K562 (cell line): ENCODE measurements at regions not wholly inside any gene's neighbourhood (a gene's known extent, or its start where the extent isn't known, plus 50 kb on each side); places are given as distances from the start of the nearest gene placed in this dataset.

Experiments
- ATAC-seq: fragments of 200-7000 bp; cut with Tn5 transposase; 3 replicates; pipeline ENCODE4 v1.9.1; 2020; ENCODE audit warnings: moderate library complexity
- BruUV-seq: library from RNA; stranded (reverse); fragments of 400-500 nt; replicated peaks from 2 replicates; lab custom pipeline; 2021; lab: Mats Ljungman, UMichigan
- CTCF ChIA-PET: fragments of 300-600 bp; formaldehyde crosslinking; extraction: SDS; loops from one replicate; lab custom pipeline; 2021; ENCODE audit warnings: low intra/inter-chr PET ratio; lab: Yijun Ruan, JAX
- POLR2A ChIA-PET: fragments of 300-600, 350-650 bp; sonication (Branson Sonifier 250); formaldehyde crosslinking; extraction: SDS; loops from one replicate; lab custom pipeline; 2021; ENCODE audit warnings: antibody characterized with exemption, inconsistent platforms; lab: Yijun Ruan, JAX
- DNase-seq, 4 experiments: peaks; one replicate each; pipeline versions ENCODE4 v3.0.0 to v3.0.0-alpha.2; 2011 to 2018; ENCODE audit warnings: low spot score in 3 of 4, mixed read lengths in 3 of 4; ENCODE audit errors: extremely low read depth in 1 of 4
- FAIRE-seq: peaks from 2 replicates; lab custom pipeline; 2011; peaks lifted over from hg19 to GRCh38; lab: Jason Lieb, UNC
- H2AFZ ChIP-seq: 2 replicates; pipeline ENCODE4 v1.6.0; 2011; ENCODE audit warnings: low read depth, low read length, control low read depth, inconsistent platforms
- H3K27ac ChIP-seq: fragments of 200-600 bp; 3 replicates; pipeline ENCODE4 v1.8.0; 2011; ENCODE audit warnings: low read depth, mild to moderate bottlenecking, control low read depth, inconsistent platforms, low read length, moderate library complexity, mixed read lengths; ENCODE audit errors: extremely low read depth
- H3K27me3 ChIP-seq, 2 experiments: fragments of 300-600 bp in 1 of 2; 2 replicates in 1 of 2; 3 replicates in 1 of 2; pipeline versions ENCODE4 v1.6.0 to v1.8.0; 2011; ENCODE audit warnings: inconsistent platforms in 2 of 2, low read length in 2 of 2, mild to moderate bottlenecking in 1 of 2, mixed read lengths in 1 of 2, moderate library complexity in 1 of 2; ENCODE audit not compliant: control insufficient read depth in 2 of 2, insufficient read depth in 2 of 2
- H3K36me3 ChIP-seq: fragments of 300-600 bp; 3 replicates; pipeline ENCODE4 v1.8.0; 2011; ENCODE audit warnings: mild to moderate bottlenecking, low read length, inconsistent platforms; ENCODE audit not compliant: control insufficient read depth, insufficient read depth
- H3K4me1 ChIP-seq, 2 experiments: fragments of 200-600 bp in 1 of 2; replicated peaks in 1 of 2; 2 replicates in 1 of 2; 3 replicates in 1 of 2; pipeline versions ENCODE4 v1.5.1 to v1.8.0; 2011; ENCODE audit warnings: inconsistent platforms in 2 of 2, low read length in 2 of 2, mild to moderate bottlenecking in 1 of 2, mixed read lengths in 1 of 2, moderate library complexity in 1 of 2; ENCODE audit not compliant: control insufficient read depth in 2 of 2, insufficient read depth in 2 of 2
- H3K4me2 ChIP-seq: 2 replicates; pipeline ENCODE4 v1.6.1; 2011; ENCODE audit warnings: low read length, control low read depth, inconsistent platforms, mixed read lengths; ENCODE audit not compliant: insufficient read depth
- H3K4me3 ChIP-seq: fragments of 200-600 bp; sonication (generic), shearing (Covaris generic); 2 replicates; pipeline ENCODE4 v1.5.1; 2016; ENCODE audit warnings: control low read depth, inconsistent platforms
- H3K79me2 ChIP-seq: fragments of 200-600 bp; 3 replicates; pipeline ENCODE4 v1.8.0; 2011; ENCODE audit warnings: low read length, inconsistent platforms; ENCODE audit not compliant: control insufficient read depth, insufficient read depth
- H3K9ac ChIP-seq, 2 experiments: 2 replicates each; pipeline versions ENCODE4 v1.6.0 to v1.6.1; 2011; ENCODE audit warnings: low read depth in 2 of 2, low read length in 2 of 2, control low read depth in 1 of 2, inconsistent platforms in 1 of 2, mild to moderate bottlenecking in 1 of 2, mixed read lengths in 1 of 2; ENCODE audit not compliant: insufficient read depth in 1 of 2
- H3K9me1 ChIP-seq: one replicate; pipeline ENCODE4 v1.6.0; 2011; ENCODE audit warnings: inconsistent platforms, mild to moderate bottlenecking, low read length, moderate library complexity; ENCODE audit not compliant: control insufficient read depth, insufficient read depth
- H3K9me3 ChIP-seq: replicated peaks from 2 replicates; pipeline ENCODE4 v1.5.1; 2011; ENCODE audit warnings: low read depth, low read length, inconsistent platforms; ENCODE audit not compliant: control insufficient read depth, insufficient read depth
- H4K20me1 ChIP-seq: replicated peaks from 2 replicates; pipeline ENCODE4 v1.6.1; 2011; ENCODE audit warnings: low read length, inconsistent platforms, mixed read lengths; ENCODE audit not compliant: control insufficient read depth, insufficient read depth
- ATF7 ChIP-seq: fragments of 450-650 bp; IDR thresholded peaks from 2 replicates; pipeline ENCODE4 v1.7.1; 2014; ENCODE audit warnings: mild to moderate bottlenecking, moderate library complexity
- CBFA2T2 ChIP-seq: fragments of 450-650 bp; conservative IDR thresholded peaks from 2 replicates; pipeline ENCODE4 v1.6.1; 2017; ENCODE audit warnings: mild to moderate bottlenecking
- EZH2 ChIP-seq: IDR thresholded peaks from 2 replicates; pipeline ENCODE4 v1.6.1; 2012; ENCODE audit warnings: low read depth, mild to moderate bottlenecking, inconsistent platforms, low read length, borderline replicate concordance
- FOXO4 ChIP-seq: fragments of 450-650 bp; formaldehyde crosslinking; IDR thresholded peaks from 2 replicates; pipeline ENCODE4 v1.4.0; 2020; ENCODE audit warnings: mild to moderate bottlenecking, moderate library complexity
- HMG20B ChIP-seq: fragments of 250-450 bp; sonication (Bioruptor Pico); IDR thresholded peaks from 2 replicates; pipeline ENCODE4 v1.5.0; 2021; ENCODE audit warnings: mild to moderate bottlenecking
- MBD1 ChIP-seq: fragments of 250-450 bp; sonication (Bioruptor Pico); IDR thresholded peaks from 2 replicates; pipeline ENCODE4 v1.8.0; 2022; ENCODE audit warnings: inconsistent platforms
- SMAD1 ChIP-seq: fragments of 150-350 bp; IDR thresholded peaks from 2 replicates; pipeline ENCODE4 v1.6.1; 2014; ENCODE audit warnings: low read length, low read depth; ENCODE audit not compliant: partially characterized antibody
- TAF7 ChIP-seq: fragments of 450-650 bp; IDR thresholded peaks from 2 replicates; pipeline ENCODE4 v1.6.1; 2016; ENCODE audit warnings: missing genetic modification characterization, missing compliant biosample characterization
- XRCC3 ChIP-seq: fragments of 450-650 bp; IDR thresholded peaks from 2 replicates; pipeline ENCODE4 v1.6.1; 2017; ENCODE audit warnings: mild to moderate bottlenecking, moderate library complexity
- ZKSCAN3 ChIP-seq: fragments of 250-450 bp; sonication (Bioruptor Pico); IDR thresholded peaks from 2 replicates; pipeline ENCODE4 v1.4.0; 2020
- ZNF282 ChIP-seq: sonication (generic); formaldehyde crosslinking; IDR thresholded peaks from 2 replicates; pipeline ENCODE4 v1.8.1; 2023; ENCODE audit warnings: missing genetic modification reagents
- ZNF311 ChIP-seq: fragments of 250-450 bp; sonication (Bioruptor Pico); IDR thresholded peaks from 2 replicates; pipeline ENCODE4 v1.4.0; 2020; ENCODE audit warnings: mild to moderate bottlenecking, moderate library complexity
- ZNF431 ChIP-seq: sonication (generic); formaldehyde crosslinking; IDR thresholded peaks from 2 replicates; pipeline ENCODE4 v1.8.0; 2022; ENCODE audit warnings: mild to moderate bottlenecking, missing genetic modification reagents
- ZNF512 ChIP-seq: IDR thresholded peaks from 2 replicates; pipeline ENCODE4 v1.6.1; 2016; ENCODE audit warnings: missing genetic modification characterization, missing compliant biosample characterization
- in situ Hi-C: fragments of 300-500 bp; cut with MboI; formaldehyde crosslinking; loops from 4 replicates; pipeline ENCODE4 v1.15.0; 2018; ENCODE audit warnings: inconsistent platforms, mixed read lengths
- intact Hi-C: fragments of 100-400 bp; cut with micrococcal nuclease; formaldehyde crosslinking; loops from 2 replicates; pipeline ENCODE4 v1.14.2; 2022

GRCh38 chr10:109065821-109066220 lies 857.5 kb downstream of the XPNPEP1 start (continued):
- no peak for TF ChIP-seq ZNF512 (tag)
- no peak for TF ChIP-seq ZNF282
- TF ChIP-seq ZNF311 (CRISPR knock-in tag) = no peak
- no peak for TF ChIP-seq HMG20B (CRISPR knock-in tag)
- TF ChIP-seq SMAD1 = no peak

GRCh38 chr10:109062371-109062770 lies 860.9 kb downstream of the XPNPEP1 start:
- TF ChIP-seq ATF7 = no peak
- TF ChIP-seq MBD1 (CRISPR knock-in tag) = no peak
- TF ChIP-seq EZH2 = no peak
- no peak for TF ChIP-seq FOXO4 (CRISPR knock-in tag)
- no peak for TF ChIP-seq ZNF431 (CRISPR knock-in tag)
- no peak for TF ChIP-seq CBFA2T2
- TF ChIP-seq XRCC3 = no peak
- no peak for TF ChIP-seq ZKSCAN3 (CRISPR knock-in tag)
- TF ChIP-seq TAF7 (tag) = no peak
- H3K9ac ChIP-seq = no peak overlapping the region
- POLR2A ChIA-PET = no interaction called here
- CTCF ChIA-PET = no interaction called here
- no peak for DNase-seq
- no peak overlapping the region for H3K4me3 ChIP-seq
- H3K27ac ChIP-seq = no peak overlapping the region
- no peaks in the 10 kb centered on the region for H3K4me1 ChIP-seq
- H3K79me2 ChIP-seq = no peaks in the 10 kb centered on the region
- no peaks in the 10 kb centered on the region for H4K20me1 ChIP-seq
- in situ Hi-C loops = no loop called here
- BruUV-seq = no TSS peak
- no peaks in the 10 kb centered on the region for H3K9me1 ChIP-seq
- no peaks in the 10 kb centered on the region for H3K27me3 ChIP-seq
- no peak for ATAC-seq
- intact Hi-C loops = no loop called here
- H3K4me2 ChIP-seq = no peak overlapping the region
- no peaks in the 10 kb centered on the region for H3K9me3 ChIP-seq
- H2AFZ ChIP-seq = no peak overlapping the region
- FAIRE-seq = no peak
- no peaks in the 10 kb centered on the region for H3K36me3 ChIP-seq
